PC-3 (cell line): ENCODE measurements at regions not wholly inside any gene's neighbourhood (a gene's known extent, or its start where the extent isn't known, plus 50 kb on each side); places are given as distances from the start of the nearest gene placed in this dataset.

Experiments
- EZH2 ChIP-seq: fragments of 300-600 bp; sonication (generic); IDR thresholded peaks from one replicate; pipeline ENCODE4 v1.6.1; 2017; ENCODE audit warnings: antibody characterized with exemption, mild to moderate bottlenecking, low read length; ENCODE audit not compliant: unreplicated experiment
- EZH2phosphoT487 ChIP-seq: fragments of 300-600 bp; sonication (generic); IDR thresholded peaks from 2 replicates; pipeline ENCODE4 v1.6.1; 2018; ENCODE audit warnings: mild to moderate bottlenecking, antibody characterized with exemption, low read length, borderline replicate concordance
- TF ChIP-seq, protein P1 (sequence below): fragments of 300-600 bp; sonication (generic); conservative IDR thresholded peaks from 2 replicates; pipeline ENCODE4 v1.5.1; 2017; ENCODE audit warnings: antibody characterized with exemption, low read depth, mild to moderate bottlenecking, low read length

DNA sequence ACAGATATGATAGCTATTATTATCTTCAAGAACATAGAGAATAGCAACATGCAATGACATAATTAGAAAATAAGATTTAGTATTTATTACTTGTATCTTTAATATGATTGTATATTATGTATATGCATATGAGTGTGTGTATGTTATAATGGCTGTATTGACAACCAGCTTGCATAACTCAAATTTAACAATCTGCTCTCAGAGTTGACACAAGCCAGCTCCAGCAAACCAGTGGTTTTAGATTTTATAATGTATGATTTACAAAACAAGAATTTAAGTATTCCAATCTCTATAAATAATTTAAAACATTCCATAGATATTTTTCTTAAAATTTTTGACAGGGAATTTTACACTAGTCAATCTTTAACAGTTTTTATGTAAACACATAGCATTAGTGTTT, 935.9 kb upstream of the EPHA5 start:
- TF ChIP-seq, protein P1, sequence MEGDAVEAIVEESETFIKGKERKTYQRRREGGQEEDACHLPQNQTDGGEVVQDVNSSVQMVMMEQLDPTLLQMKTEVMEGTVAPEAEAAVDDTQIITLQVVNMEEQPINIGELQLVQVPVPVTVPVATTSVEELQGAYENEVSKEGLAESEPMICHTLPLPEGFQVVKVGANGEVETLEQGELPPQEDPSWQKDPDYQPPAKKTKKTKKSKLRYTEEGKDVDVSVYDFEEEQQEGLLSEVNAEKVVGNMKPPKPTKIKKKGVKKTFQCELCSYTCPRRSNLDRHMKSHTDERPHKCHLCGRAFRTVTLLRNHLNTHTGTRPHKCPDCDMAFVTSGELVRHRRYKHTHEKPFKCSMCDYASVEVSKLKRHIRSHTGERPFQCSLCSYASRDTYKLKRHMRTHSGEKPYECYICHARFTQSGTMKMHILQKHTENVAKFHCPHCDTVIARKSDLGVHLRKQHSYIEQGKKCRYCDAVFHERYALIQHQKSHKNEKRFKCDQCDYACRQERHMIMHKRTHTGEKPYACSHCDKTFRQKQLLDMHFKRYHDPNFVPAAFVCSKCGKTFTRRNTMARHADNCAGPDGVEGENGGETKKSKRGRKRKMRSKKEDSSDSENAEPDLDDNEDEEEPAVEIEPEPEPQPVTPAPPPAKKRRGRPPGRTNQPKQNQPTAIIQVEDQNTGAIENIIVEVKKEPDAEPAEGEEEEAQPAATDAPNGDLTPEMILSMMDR: no peak
- TF ChIP-seq EZH2phosphoT487 (no peak), EZH2 (no peak)
